Adrenal gland (tissue), 9 donors: ENCODE measurements at regions not wholly inside any gene's neighbourhood (a gene's known extent, or its start where the extent isn't known, plus 50 kb on each side); places are given as distances from the start of the nearest gene placed in this dataset.

ENCODE experiments used
- DNase-seq, 7 donors: peaks; one replicate each; pipeline ENCODE4 v3.0.0-alpha.2; 2019 to 2020
- H3K27ac ChIP-seq, 5 donors: fragments of 200-600 bp; sonication (generic) in 4 of 5; 1 replicate in 3 of 5; 2 replicates in 2 of 5; pipeline versions ENCODE4 v1.5.1 to v1.8.0; 2016 to 2020; ENCODE audit warnings: mild to moderate bottlenecking in 1 of 5
- H3K27me3 ChIP-seq: fragments of 200-600 bp; 2 replicates; pipeline ENCODE4 v1.8.0; 2021
- H3K36me3 ChIP-seq, 2 donors: fragments of 200-600 bp; replicated peaks in 1 of 2; 1 replicate in 1 of 2; 2 replicates in 1 of 2; pipeline versions ENCODE4 v1.5.1 to v1.8.0; 2018 to 2022
- H3K4me1 ChIP-seq, 2 donors: fragments of 200-600 bp; replicated peaks in 1 of 2; 1 replicate in 1 of 2; 2 replicates in 1 of 2; pipeline versions ENCODE4 v1.5.1 to v1.8.0; 2018 to 2021
- H3K4me3 ChIP-seq, 4 donors: fragments of 200-600 bp; sonication (generic) in 3 of 4; one replicate each; pipeline ENCODE4 v1.5.1; 2016 to 2018
- H3K9me3 ChIP-seq, 3 donors: fragments of 200-600 bp; sonication (generic) in 1 of 3; replicated peaks in 1 of 3; 1 replicate in 2 of 3; 2 replicates in 1 of 3; pipeline versions ENCODE4 v1.5.1 to v1.8.0; 2016 to 2021
- POLR2A ChIP-seq, 2 donors: fragments of 450-650 bp; IDR thresholded peaks; one replicate each; pipeline ENCODE4 v1.6.1; 2017; ENCODE audit warnings: antibody characterized with exemption in 2 of 2, mild to moderate bottlenecking in 2 of 2, moderate library complexity in 1 of 2
- WGBS, 4 donors: extraction: QIAGEN DNeasy Blood & Tissue Kit in 2 of 4; methylation state at CpG; one replicate each; pipeline versions ENCODE4 v1.1.5 to v1.1.7; 2013 to 2017; 5-methylcytosine and 5-hydroxymethylcytosine counted together
- intact Hi-C, 2 donors: fragments of 100-400 bp; cut with DNase I; formaldehyde crosslinking; loops; one replicate each; pipeline versions ENCODE4 v1.14.1 to v1.15.0; 2022 to 2023
- TF ChIP-seq, protein P1 (sequence below), 6 experiments: fragments of 450-650 bp in 4 of 6; fragments of 200-600 bp in 2 of 6; sonication (generic) in 1 of 6; IDR thresholded peaks; 1 replicate in 5 of 6; 2 replicates in 1 of 6; pipeline versions ENCODE4 v1.5.1 to v1.8.0; 2016 to 2021; ENCODE audit warnings: antibody characterized with exemption in 6 of 6, mild to moderate bottlenecking in 2 of 6, moderate library complexity in 1 of 6
- donor health status: healthy with polysubstance abuse.
- donor health status: Bipolar disorder and iron deficiency.
- donor health status: DM: yes; HTN: yes; CAD: no.
- donor health status: DM: no; HTN: no; CAD: no.
- donor health status: DM: no; HTN: no; CAD: no.

DNA sequence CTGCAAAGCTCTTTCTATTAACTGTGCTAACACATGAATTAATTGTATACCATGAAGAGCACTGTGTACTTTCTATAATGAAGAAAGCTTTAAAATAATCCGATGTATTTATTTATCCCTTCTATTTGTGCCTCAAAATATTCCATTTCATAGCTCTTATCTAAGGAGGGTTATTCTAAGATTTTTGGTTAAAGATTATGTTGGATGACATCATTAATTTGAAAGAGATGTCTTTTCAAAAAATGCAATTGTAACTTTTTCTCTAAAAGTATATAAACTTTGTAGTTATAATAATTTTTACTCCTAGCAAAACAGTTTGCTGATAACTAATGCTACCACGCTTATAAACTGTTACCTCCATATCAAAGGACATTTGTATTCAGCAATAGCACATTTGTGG lies 192.4 kb upstream of the HSF2 start:
- H3K27me3 ChIP-seq, result no peaks in the 10 kb centered on the region
- H3K9me3 ChIP-seq, result no peaks in the 10 kb centered on the region
- no peak for DNase-seq
- H3K4me1 ChIP-seq, result no peaks in the 10 kb centered on the region
- TF ChIP-seq, protein P1, sequence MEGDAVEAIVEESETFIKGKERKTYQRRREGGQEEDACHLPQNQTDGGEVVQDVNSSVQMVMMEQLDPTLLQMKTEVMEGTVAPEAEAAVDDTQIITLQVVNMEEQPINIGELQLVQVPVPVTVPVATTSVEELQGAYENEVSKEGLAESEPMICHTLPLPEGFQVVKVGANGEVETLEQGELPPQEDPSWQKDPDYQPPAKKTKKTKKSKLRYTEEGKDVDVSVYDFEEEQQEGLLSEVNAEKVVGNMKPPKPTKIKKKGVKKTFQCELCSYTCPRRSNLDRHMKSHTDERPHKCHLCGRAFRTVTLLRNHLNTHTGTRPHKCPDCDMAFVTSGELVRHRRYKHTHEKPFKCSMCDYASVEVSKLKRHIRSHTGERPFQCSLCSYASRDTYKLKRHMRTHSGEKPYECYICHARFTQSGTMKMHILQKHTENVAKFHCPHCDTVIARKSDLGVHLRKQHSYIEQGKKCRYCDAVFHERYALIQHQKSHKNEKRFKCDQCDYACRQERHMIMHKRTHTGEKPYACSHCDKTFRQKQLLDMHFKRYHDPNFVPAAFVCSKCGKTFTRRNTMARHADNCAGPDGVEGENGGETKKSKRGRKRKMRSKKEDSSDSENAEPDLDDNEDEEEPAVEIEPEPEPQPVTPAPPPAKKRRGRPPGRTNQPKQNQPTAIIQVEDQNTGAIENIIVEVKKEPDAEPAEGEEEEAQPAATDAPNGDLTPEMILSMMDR (IDR thresholded peaks at IDR 0.05), result no peak
- no peak for TF ChIP-seq POLR2A (IDR thresholded peaks at IDR 0.05)
- H3K4me3 ChIP-seq, result no peak overlapping the region
- intact Hi-C loops, result no loop called here
- WGBS, 4 donors, result 72 to 84% (median 78%) methylated on average over 2 of the region's 2 CpGs
- H3K27ac ChIP-seq, result no peak overlapping the region
- no peaks in the 10 kb centered on the region for H3K36me3 ChIP-seq

DNA sequence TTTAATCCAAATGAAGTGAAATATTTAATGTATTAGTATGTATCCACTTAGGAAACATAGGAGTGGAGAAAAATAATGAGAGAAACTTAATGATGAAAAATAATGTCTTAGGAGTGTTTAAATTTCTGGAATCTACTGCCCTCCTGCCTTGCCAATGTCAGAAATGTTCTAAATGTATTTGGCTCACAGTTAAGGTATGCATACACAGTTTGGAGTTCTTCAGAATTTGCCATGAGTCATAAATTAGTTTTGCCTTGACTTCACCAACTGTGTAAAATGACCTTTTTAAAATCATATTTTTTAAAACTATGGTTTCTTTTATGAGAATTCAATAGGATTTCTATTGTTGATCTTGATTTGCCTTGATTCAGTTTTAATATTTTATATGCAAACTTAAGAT lies 191.7 kb upstream of the HSF2 start:
- Histone ChIP-seq H3K27ac (no peak overlapping the region), H3K4me3 (no peak overlapping the region), H3K36me3 (no peaks in the 10 kb centered on the region), H3K9me3 (no peaks in the 10 kb centered on the region), H3K27me3 (no peaks in the 10 kb centered on the region), H3K4me1 (no peaks in the 10 kb centered on the region)
- TF ChIP-seq, protein P1 (IDR thresholded peaks at IDR 0.05), result no peak
- no peak for TF ChIP-seq POLR2A (IDR thresholded peaks at IDR 0.05)
- intact Hi-C loops, result no loop called here
- no peak for DNase-seq

GRCh38 chr6:122214605-122215318 lies 184.7 kb upstream of the HSF2 start:
- H3K9me3 ChIP-seq, result no peaks in the 10 kb centered on the region
- intact Hi-C loops, result no loop called here
- 73 to 81% (median 79%) methylated on average over 3 of the region's 3 CpGs for WGBS, 4 donors
- H3K4me1 ChIP-seq, result no peaks in the 10 kb centered on the region
- H3K4me3 ChIP-seq, result no peak overlapping the region
- no peak overlapping the region for H3K27ac ChIP-seq
- no peaks in the 10 kb centered on the region for H3K36me3 ChIP-seq
- no peaks in the 10 kb centered on the region for H3K27me3 ChIP-seq
- TF ChIP-seq POLR2A (IDR thresholded peaks at IDR 0.05), result no peak
- TF ChIP-seq, protein P1 (IDR thresholded peaks at IDR 0.05), result no peak
- DNase-seq, result no peak

- H3K36me3 ChIP-seq, result no peaks in the 10 kb centered on the region
- TF ChIP-seq POLR2A (IDR thresholded peaks at IDR 0.05), result no peak
- TF ChIP-seq, protein P1 (IDR thresholded peaks at IDR 0.05), result no peak
- 85 to 92% (median 88%) methylated on average over 2 of the region's 2 CpGs for whole genome bisulfite sequencing, 4 donors
- no peak for DNase-seq
- intact Hi-C loops, result no loop called here
- H3K9me3 ChIP-seq, result no peaks in the 10 kb centered on the region
- H3K4me1 ChIP-seq, result no peaks in the 10 kb centered on the region
- no peak overlapping the region for H3K4me3 ChIP-seq
- H3K27me3 ChIP-seq, result no peaks in the 10 kb centered on the region
- no peak overlapping the region for H3K27ac ChIP-seq
Observed at GRCh38 chr6:122220254-122220653, 179.2 kb upstream of the HSF2 start.
